ENCODE measurements at regions not wholly inside any gene's neighbourhood (a gene's known extent, or its start where the extent isn't known, plus 50 kb on each side); places are given as distances from the start of the nearest gene placed in this dataset.
"Not testable (repeated sequence)": the region's sequence is repeated elsewhere in the genome, so short reads cannot be mapped to it uniquely, and the experiment has no call there.

DNA sequence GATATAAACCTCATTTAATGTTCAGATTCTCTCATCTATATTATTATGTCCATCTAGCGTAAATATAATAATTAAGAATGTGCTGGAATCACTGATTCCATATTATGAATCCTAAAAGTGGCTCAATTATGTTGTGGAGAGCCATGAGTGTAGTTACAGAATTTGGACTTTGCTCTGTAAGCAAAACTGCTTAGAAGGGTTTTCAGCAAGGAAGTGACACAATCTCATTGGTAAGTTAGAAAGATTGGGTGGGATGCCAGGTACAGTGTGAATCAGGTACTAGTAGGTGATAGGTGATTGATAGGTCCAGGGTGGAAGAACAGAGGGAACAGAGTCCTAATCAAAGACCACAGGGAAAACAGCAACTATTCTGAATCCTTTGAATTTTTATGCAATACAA lies 74.9 kb upstream of the ABLIM1 start:
- no peak for DNase-seq

- no peak for DNase-seq
These were observed 77.9 kb upstream of the ABLIM1 start for GRCh38 chr10:114735946-114736345.

- no peak for DNase-seq
These were observed 77.9 kb upstream of the FHIP2A start for GRCh38 chr10:114743521-114744231.

DNA sequence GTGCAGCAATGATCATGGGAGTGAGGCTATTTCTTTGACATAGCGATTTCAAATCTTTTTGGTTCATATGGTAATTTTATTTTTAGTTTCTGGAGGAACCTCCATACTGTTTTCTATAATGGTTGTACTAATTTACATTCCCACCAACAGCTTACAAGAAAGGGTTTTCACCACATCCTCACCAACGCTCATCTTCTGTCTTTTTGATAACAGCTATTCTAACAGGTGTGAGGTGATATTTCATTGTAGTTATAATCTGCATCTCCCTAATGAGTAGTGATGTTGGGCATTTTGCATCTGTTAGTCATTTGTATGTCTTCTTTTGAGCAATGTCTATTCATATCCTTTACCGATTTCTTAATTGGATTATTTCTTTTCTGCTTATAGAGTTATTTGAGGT lies 75.0 kb upstream of the FHIP2A start:
- no peak for DNase-seq

- no peak for DNase-seq
These were observed 73.3 kb upstream of the FHIP2A start for GRCh38 chr10:114748241-114748640.

DNA sequence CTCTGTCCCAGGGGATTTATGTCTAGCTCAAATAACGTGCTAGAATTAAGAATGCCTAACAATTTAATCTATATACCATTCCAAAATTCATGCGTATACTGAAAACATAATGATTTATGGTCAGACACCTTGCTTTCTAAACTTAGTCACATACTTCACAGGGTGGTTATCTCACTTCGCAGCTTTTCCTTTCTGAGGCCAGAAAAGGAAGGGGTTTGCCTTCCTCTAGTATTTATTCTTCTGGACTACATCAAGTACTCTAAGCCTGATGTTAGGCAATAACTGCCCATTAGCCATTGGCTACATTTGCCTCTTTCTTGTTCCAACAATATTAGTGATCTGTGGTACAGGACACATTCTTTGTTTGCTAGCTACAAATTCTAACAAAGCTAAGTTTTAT lies 72.6 kb upstream of the FHIP2A start:
- DNase-seq, result no peak

DNA sequence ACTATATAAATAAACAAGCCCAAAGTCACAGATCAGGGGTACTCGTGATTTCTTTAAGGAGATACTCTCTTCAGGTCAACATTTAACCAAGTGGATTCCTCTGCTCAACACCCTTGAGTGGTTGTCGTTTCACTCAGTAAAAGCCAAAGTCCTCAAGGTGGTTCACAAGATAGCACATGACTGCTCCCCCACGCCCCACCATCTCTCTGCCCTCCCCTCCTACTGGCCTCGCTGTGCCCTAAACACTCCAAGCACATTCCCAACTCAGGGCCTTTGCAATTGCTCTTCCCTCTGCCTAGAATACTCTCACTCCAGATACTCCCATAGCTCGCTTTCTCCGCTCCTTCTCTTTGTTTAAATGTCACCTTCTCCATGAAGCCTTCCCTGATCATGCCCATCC lies 72.1 kb upstream of the FHIP2A start:
- DNase-seq, result no peak

GRCh38 chr10:114751856-114752255 lies 69.7 kb upstream of the FHIP2A start:
- no peak for DNase-seq

- not testable (repeated sequence) for DNase-seq
These were observed 69.0 kb upstream of the FHIP2A start for GRCh38 chr10:114752570-114752969.

DNA sequence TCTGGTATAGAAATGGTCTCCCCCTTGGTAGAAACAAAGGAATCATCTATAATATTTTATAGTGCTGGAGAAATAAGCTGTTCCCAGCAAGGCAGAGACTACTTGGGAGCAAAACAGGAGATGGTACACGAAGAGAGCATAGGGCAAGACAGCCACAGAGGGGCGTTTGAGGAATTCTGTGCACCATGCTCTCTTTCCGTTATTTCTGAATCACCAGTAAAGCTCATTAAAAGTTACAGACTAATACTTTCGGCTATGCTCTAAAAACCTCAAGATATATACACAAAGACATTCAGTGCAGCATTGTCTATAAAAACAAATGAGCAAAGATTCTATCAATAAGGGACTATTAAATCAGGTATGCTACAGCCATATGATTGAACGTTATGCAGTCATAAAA lies 68.5 kb upstream of the FHIP2A start:
- DNase-seq, result no peak

- DNase-seq, result no peak
These were observed 66.9 kb upstream of the FHIP2A start for GRCh38 chr10:114754445-114755320.

- DNase-seq, result no peak
These were observed 66.0 kb upstream of the FHIP2A start for GRCh38 chr10:114755537-114755936.

DNA sequence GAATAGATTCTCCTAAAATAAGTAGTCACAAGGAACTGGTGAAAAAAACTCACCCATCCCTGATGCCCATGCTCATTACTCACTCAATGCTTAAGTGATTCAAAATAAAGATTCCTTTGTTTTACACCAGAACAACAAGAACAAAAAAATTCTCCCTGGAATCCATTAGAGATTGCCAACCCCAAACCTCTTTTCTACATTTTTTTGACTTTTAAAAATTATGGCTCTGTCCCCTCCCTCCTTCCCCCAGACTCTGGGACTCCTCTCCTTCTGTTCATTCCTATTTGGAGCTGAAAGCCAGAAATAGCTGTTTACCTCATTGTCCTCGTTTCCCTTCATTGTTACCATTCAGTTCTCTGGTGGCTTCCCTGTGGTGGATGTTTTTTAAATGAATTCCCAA lies 63.2 kb upstream of the FHIP2A start:
- no peak for DNase-seq

- no peak for DNase-seq
These were observed 60.1 kb upstream of the FHIP2A start for GRCh38 chr10:114761205-114762193.

DNA sequence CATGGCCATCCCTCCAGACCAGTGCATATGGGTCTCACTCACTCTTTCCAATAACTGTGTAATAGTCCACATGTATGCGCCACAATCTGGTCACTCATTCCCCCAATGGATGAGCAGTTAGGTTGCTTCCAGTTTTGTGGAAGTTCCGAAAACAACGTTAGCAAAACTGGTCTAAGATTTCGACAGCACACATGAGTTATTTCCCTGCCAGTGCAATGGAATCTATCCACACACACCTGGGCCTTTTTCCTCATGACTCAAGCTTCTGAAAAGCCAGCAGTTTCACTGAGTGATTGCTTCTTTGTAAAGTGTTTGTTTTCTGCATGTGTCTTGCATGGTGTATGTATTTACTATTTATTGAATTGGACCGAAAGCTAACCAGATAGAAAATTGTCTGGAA lies 58.8 kb upstream of the FHIP2A start:
- DNase-seq, result no peak

DNA sequence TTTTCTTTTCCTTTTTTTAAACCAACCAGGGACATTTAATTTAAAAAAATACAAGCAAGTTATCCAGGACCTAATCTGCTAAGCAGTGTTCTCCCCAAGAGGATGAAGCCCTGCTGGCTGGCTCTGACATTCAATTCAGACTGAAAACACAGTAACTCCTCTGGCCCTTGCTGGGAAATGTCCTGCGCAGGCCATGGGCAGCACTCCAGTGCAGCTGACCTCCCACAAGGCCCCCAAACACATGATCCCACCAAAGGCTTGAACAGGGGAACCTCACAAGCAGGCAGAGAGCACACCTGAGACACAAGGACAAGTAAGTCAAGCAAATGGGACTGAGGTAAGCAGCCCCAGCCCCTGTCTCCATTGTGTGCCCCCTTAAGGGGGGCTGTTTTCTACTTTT lies 56.9 kb upstream of the FHIP2A start:
- no peak for DNase-seq

GRCh38 chr10:114766470-114766869 lies 55.1 kb upstream of the FHIP2A start:
- no peak for DNase-seq

DNA sequence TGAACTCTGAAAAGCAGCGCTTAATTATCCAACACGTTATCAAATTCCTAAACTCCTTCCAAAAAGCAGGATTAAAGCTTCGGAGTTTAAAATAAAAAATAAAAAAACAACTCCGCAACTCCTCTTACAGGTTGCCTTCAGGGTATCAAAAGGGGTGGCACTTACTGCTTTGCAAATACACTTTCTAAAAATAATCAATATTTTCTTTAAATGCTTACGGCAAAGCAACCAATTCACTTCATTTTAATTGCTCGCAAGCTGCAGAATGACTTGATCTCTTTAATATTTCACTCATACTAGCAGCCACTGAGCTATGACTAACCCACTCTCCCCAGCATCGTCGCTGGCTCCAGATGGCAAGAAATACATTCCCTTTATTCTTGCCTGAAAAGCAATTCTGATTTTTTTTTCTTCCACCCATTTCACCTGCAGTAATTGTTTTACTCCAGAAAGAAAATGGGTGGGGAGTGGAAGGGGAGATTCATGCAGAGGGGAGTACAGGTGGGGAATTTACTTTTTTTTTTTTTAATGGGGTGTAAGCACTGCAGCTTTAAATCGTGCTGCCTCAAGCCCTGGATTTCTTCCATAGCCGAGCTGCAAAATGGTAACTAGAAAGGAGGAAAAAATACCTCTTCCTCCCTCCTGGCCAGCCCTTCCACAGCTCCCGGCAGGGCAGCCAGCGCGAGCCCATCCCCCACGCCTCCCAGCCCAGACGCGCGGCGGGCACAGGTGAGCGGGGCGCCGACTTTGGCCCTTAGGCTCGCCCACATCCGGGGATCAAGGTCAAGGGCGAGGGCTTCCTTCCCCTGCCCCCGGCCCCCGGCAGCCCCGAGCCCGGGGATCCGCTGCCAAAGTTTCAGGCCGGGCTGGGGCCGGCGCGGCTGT lies 54.2 kb upstream of the FHIP2A start:
- DNase-seq, result peak; percentile 13

DNA sequence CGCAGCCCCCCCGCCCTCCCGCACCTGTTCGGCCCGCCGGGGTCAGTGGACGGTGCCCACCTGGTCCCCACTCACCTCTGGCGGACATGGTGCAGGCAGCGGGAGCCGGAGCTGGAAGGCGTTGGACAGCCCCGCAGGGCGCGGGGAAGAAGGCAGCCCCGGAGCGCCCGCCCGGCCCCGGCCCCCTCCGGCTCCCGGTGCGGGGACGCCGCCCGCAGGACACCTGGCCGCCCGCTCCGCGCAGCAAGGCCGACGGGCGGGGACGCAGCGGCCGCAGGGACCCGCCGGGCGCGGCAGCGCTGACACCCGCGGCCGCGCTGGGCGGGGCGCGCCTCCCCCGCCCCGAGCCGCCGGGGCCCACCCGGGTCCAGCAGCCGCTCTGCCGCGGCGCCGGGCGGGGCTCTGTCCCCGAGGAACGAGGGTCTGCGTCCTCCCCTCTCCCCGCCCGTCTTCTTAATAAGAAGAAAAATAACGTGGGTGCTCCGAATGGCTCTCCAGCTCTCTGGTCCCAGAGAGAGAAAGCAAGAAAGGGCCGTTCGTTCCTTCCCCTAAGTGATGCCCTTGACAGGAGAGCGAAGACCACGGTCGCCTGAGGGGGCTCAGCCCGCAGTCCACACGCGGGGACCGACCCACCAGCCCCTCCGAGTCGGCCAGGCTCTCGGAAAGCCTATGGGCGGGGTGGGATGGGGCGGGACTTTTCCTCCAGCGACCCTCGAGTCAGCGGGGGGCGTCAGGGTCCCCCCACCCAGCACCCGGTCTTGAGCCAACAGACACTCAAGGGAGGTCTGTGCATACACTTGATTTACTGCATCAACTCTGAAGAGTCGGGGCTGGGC lies 53.4 kb upstream of the FHIP2A start:
- DNase-seq, result peak; percentile 2

- no peak for DNase-seq
These were observed 51.6 kb upstream of the FHIP2A start for GRCh38 chr10:114770009-114770408.

DNA sequence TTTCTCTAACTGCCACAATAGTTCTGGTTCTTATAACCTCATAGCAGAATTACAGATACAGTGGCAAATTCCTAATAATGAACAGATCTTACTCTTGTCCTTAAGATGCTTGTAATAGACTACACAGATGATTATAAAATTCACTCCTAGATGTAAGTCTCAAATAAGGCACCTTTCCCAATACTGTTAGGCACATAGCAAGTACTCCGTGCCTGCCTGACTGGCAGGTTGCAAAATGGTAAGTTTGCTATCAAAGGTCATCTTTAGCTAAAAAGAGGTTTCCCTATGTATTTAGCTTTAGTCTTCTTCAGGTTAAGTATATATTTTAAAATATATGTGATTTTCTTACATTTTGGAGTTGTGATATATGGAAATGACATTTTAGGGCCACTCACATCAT lies 50.4 kb upstream of the FHIP2A start:
- no peak for DNase-seq

All from stimulated activated CD4-positive, alpha-beta T cell treated with anti-CD3 and anti-CD28 coated beads, Interleukin-4, amount 100 ng/mL, for 1 hour (primary cell).